Thyroid gland (tissue), 4 donors: ENCODE measurements at regions not wholly inside any gene's neighbourhood (a gene's known extent, or its start where the extent isn't known, plus 50 kb on each side); places are given as distances from the start of the nearest gene placed in this dataset.

Source experiments
- CTCF ChIP-seq, 6 experiments: fragments of 200-600 bp in 3 of 6; fragments of 450-650 bp in 3 of 6; sonication (generic) in 3 of 6; IDR thresholded peaks; one replicate each; pipeline ENCODE4 v1.5.1; 2016 to 2019; ENCODE audit warnings: antibody characterized with exemption in 6 of 6, mild to moderate bottlenecking in 2 of 6, inconsistent platforms in 1 of 6, moderate library complexity in 1 of 6
- POLR2A ChIP-seq, 2 donors: fragments of 450-650 bp; IDR thresholded peaks; one replicate each; pipeline ENCODE4 v1.6.1; 2017; ENCODE audit warnings: antibody characterized with exemption in 2 of 2, mild to moderate bottlenecking in 2 of 2, moderate library complexity in 1 of 2

GRCh38 chr11:57082125-57082524 is 93.4 kb downstream of the OR5AK2 start:
- no peak for TF ChIP-seq POLR2A (IDR thresholded peaks at IDR 0.05)
- TF ChIP-seq CTCF (IDR thresholded peaks at IDR 0.05): no peak
